ENCODE measurements at regions not wholly inside any gene's neighbourhood (a gene's known extent, or its start where the extent isn't known, plus 50 kb on each side); places are given as distances from the start of the nearest gene placed in this dataset.
A peak's percentile ranks its signal among the peaks of the same experiment; 100 is the strongest.

DNA sequence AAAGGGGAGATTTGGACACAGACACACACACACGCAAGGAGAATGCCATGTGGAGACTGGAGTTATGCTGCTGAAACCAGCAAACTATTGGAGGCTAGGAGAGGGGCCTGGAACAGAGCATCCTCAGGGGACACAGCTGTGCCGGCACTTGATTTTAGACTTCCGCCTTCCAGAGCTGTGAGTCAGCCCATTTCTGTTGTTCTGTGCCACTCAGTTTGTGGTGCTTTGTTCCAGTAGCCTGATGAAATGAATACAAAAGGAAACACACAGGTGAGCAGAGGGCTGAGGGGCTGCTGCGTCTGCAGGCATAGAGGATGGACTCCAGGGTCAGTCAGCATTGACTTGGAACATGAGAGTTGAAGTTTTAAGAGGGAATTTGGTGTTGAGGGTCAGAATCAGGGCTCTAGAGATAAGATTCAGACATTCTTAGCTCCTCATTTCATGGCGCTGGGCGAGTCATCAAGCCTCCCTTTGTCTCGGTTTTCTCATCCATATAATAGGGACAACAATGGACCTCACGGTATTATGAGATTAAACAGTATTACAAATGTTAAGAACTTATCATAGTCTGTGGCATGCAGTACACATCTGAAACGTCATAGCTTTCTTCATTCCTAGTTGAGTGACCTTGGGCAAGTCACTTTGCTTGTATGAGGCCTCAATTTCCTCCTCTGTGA lies 191.0 kb downstream of the MIAT start:
- DNase-seq, result no peak

DNA sequence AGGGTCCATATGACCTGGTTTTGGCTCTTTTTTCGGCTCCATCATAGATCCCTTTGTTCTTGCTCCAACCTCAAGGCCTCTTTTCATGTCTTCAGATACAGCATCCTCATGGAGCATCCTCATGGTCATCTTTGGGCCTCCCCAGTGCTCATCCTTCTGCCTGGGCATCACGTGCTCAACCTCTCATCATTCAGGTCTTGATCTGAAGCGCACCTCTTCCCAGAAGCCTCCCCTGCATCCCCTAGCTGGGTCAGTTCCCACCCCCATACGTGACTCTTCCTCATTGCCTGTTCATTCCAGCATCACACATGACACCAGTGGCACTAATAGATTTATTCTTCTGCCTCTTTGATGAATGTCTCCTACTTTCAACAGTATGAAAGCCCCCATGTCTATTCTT lies 192.2 kb downstream of the MIAT start:
- DNase-seq, result no peak

DNA sequence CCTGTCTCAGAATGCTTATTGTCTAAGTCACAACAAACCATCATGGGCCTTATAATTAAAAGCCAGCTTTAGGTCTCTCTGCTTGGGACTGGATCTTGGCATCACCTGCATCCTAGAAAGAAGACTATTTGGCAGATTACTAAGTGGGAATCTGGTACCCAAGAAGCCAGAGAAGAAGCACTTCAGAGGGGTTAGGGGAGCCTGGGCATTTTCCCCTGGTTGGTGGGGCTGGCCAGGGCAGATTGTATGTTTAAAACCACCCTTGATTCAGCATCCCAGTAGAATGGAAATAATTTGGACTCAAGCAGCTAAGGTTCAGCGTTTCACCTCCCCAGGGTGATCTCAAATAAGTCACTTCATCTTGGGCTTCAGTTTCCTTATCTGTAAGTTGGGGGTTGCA lies 193.7 kb downstream of the MIAT start:
- no peak for DNase-seq

DNA sequence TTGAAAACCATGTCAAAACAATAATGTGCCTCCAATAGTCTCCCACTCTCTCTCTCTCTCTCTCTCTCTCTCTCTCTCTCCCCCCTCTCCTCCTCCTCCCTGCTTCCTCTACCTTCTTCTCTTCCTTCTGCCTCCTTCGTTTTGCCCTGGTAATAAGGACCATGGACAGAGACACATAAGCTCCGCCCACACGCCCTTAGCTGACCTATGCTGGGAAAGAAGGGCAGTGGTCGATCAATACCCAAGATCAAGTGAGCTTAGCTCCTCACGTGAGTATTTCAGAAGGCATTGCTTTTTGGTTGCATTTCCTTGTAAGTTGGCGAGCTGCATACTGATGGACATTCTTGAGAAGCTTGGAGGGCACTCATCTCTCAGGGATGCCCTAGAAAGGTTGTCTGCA lies 194.8 kb downstream of the MIAT start:
- peak; percentile 63 for DNase-seq

DNA sequence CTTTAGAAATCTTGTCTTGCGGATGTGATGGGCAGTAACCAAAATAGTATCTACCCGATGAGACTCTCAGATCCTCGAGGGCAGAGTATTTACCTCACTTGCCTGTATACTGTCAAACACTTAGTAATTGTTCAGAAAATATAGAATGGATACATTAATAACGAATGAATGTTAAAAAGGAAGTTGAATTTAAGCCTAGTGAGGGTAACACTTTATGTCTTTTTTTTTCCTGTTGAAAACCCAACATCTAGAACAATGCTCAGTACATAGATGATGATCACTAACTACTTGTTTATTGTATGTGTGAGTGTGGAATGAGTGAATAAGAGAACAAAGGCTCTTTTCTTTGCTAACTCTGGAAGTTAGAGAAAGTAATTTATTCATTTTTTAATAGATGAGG lies 195.7 kb downstream of the MIAT start:
- no peak for DNase-seq

DNA sequence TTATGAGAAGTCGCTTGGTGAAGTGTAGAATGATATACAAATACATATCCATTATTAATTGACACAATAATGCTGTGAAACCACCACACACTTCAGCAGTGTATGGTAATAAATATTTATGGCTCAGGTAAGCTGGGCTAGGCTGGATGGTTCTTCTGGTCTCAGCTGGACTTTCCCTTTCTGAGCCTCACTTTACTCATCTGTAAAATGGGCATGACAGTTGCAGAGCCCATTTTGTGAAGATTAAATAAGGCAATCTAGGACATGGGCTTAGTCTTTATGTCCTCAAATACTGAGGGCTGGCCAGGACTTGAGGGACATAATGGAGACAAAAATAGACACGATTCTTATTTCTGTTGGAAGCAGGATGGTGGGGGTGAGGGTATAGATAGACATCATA lies 196.1 kb downstream of the MIAT start:
- no peak for DNase-seq

DNA sequence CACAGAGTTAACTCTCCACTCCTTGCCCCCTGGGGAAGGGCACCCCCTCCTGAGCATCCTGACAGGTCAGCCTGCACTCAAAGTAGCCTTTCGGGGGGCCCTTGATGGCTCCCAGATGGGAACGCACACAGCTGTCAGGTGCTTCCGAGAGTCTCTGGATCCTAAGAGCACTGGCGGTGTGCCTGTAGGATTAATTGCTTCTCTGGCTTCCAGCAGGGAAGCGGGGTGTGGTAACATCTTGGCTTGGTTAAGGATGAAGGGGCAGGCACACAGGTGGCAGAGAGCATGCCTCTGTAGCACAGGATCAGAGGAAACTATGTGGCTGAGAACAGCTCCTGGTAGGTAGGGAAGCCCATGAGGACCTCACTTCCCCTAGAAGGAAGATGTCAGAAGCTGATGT lies 199.8 kb downstream of the MIAT start:
- no peak for DNase-seq

DNA sequence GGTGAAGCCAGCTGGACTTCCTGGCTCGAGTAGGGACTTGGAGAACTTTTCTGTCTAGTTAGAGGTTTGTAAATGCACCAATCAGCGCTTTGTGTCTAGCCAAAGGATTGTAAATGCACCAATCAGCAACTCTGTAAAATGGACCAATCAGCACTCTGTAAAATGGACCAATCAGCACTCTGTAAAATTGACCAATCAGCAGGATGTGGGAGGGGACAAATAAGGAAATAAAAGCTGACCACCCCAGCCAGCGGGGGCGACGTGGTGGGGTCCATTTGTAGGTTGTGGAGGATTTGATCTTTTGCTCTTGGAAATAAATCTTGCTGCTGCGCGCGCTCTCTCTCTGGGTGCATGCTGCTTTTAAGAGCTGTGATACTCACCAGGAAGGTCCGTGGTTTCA lies 202.9 kb downstream of the MIAT start:
- DNase-seq, result peak; percentile 24

DNA sequence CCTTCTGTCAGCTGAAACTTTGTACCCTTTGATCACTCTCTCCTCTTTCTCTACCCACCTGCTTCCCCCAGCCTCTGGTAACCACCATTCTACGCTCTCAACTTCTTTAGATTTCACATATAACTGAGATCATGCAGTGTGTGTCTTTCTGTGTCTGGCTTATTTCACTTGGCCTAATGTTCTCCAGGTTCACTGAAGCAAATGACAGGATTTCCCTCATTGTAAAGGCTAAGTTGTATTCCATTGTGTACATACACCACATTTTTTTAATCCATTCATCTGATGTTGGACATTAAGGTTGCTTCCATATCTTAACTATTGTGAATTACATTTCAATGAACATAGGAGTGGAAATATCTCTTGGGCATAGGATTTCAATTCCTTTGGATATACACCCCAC lies 207.6 kb downstream of the MIAT start:
- DNase-seq, result no peak

DNA sequence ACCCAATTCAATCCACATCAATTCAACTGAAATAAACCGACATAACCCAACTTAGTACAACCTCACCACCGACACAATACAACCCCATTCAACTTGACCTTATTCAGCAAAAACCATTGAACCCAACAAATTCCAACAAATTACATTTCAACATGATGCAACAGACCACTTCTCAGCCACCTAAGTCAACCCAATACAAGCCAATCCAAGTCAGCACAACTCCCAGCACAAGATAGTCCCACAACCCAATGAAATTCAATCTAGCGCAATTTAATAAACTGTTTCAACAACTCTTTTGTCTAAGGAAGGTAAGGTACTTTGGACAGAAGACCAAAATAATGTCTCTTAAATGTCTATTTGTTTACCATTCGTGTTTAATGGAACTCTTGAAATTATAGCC lies 226.0 kb downstream of the MIAT start:
- no peak for DNase-seq

DNA sequence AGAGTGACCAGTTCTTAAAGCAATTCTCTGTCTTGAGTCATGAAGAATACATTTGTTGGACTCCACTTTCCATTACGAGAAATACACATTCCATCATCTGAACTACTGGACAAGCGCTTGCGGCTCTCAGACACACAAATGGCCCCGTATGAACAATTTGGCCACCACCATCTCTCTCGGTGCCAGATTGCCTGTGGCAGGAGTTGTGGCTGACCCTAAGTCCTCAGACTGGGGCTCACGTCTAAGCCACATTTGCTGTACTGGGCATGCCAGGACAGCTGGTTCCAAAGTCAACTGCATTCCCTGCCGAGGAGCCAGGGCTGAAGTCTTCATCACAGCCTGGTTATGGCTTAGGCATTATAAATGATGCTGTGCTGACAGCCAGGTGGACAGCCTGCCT lies 227.5 kb downstream of the MIAT start:
- no peak for DNase-seq

DNA sequence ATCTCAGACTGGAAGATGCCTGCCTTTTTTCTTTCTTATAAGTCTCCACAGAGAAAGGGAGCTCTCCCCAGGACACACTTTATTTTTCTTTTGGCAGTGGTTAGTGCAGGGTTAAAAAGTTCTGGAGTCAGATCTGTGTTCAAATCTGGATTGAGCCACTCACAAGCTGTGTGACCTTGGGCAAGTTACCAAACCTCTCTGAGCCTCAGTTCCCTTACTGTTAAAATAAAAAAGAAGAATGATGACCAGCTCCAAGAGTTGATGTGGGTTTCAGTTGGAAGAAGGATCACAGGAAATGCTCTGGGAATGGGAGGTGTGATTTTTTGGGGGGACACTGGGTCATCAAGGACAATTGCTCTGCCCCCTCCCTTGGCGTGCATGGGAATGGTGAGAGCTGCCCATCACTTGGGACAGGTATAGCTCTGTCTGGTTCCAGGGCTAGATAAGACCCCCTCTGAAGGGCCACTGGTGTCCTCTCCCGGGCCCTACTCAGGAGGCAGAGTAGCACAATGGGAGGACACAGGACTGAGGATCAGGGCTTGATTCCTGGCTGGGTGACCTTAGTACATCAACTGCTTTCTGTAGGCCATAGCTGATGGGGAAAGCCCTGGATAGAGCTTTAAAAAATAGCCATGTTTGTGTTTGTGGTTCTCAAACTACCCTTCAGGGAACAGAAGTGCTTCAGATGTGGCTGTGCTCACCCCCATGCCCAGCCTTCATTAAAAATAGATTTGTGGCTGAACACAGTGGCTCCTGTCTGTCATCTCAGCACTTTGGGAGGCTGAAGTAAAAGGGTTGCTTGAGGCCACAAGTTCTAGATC lies 228.3 kb downstream of the MIAT start:
- no peak for DNase-seq

DNA sequence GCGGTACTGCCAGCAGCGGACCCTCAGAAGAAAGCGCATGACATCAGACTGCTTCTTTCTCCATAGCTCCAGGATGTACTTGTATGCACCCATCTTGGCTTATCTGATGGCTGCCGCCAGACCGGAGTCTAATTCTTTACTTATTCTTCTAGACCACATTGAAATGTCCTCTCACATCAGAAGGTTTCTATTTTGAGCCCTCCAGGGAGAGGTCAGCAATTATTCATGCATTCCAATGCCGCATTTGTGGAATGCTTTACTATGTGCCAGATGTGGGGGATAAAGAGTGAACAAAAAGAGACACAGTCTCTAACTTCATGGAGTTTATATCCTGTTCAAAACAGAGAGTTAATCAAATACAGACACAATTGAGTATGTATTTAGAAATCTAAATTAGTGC lies 230.1 kb downstream of the MIAT start:
- no peak for DNase-seq

DNA sequence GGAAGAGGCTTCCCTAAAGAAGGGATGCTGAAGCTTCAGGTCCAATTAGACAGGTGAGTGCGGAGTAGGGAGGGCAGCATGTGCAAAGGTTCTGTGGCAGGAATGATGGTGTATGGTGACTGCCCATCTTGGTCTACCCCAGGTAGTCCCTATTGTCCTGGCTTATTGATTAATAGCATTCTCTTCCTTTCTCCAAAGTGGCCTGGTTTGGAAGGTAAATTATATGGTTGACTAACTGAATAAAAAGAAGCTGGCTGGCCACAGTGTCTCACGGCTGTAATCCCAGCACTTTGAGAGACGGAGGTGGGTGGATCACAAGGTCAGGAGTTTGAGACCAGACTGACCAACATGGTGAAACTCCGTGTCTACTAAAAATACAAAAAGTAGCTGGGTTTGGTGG lies 230.5 kb downstream of the MIAT start:
- no peak for DNase-seq

DNA sequence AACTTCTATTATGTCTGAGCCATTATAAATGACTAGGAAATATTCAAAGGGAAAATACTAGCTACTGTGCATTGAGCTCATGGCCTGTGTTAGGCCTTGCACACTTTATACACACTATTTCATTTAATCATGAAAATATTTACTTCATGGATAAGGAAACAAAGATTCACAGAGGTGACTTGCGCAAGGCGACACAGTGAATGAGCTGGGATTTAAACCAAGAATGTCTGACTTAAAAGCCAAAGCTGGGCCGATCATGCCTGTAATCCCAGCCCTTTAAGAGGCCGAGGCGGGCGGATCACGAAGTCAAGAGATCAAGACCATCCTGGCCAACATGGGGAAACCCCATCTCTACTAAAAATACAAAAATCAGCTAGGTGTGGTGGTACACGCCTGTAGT lies 231.5 kb downstream of the MIAT start:
- no peak for DNase-seq

DNA sequence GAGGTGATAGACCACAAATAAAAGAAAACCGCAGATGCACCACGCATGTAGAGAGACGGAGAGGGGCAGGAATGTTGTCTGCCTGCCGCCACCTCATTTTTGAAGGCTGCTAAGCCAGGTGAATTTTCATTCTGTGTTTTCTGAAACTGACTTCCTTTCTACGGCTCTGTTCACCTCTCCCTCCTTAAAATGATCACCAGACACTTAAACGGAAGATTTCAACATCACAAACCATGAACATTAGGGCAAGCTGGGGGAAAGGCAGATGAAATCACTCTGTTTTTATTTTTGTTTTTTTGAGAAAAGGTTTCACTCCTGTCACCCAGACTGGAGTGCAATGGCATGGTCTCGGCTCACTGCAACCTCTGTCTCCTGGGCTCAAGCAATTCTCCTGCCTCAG lies 232.4 kb downstream of the MIAT start:
- no peak for DNase-seq

DNA sequence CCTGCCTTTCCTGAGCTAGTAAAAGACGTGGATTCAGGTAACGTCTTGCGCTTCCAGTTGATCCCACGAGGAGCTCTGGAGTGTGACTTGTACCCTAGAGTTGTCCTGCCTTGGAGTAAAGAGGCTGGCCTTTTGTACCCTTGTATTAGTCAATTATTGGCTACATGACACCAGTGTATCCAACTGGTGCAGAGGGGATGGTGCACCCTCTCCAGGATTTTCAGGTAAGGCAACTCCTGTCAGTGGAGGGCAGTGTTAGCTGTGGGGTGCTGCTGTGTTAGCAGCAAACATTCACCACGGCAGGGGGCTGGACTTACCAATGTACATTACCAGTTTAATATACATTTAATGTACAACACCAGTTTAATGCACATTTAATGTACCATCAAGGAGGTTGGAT lies 233.5 kb downstream of the MIAT start:
- no peak for DNase-seq

DNA sequence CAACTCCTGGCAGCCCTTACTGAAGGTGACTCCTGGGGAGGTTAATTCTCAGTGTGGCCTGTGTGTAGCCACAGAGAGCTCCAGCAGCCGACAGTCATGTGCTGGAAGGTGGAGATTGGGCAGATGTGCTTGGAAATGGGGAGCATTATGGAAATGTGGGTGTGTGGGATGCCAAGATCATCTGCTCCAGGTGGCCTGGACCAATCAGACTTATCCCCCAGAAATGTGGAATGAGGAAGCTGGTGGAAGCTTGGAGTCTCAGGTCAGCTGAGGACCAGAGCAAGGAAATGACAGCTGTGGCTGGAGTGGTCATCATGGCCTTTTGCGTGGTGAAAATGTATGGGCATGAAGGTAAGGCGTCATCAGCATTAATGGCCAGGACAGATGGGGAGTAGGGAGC lies 234.0 kb downstream of the MIAT start:
- no peak for DNase-seq

DNA sequence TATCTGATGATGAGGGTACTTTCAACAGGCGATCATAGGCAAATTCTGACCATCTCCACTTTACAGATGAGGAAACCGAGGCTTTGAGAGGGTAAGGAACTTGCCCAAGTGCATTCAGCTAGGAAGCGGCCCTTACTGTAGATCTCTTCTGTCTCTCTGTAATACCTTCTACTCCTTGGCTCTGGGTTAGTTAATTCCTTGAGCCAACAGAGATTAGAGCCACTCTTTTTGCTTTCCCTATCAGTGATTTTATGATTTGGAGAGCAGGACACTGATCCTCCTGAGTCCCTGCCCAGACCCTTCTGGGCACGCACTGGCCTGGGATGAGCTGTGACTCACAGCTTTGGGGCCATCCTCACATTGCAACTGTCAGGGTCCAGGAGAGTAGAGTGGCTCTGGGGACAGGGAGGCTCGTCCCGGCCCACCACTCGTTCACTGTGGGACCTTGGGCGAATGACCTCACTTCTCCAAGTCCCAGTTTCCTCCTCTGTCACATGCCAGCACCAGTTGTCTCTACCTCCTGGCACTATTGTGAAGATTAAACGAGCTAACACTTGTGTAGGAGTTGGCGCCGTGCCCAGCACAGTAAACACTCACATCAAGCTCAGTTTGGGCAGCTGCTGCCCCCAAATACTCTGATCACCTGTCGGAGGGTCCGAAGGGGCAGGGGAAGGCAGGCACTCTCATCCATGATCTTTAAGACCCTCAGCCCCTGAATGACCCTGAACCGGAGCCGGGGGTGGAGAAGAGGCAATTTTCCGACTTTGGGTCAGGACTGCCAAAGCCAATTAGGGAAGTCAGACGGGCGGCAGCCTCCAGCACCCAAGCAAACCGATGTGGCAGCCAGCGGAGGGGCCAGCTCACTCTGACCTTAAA lies 235.0 kb downstream of the MIAT start:
- DNase-seq, result no peak

DNA sequence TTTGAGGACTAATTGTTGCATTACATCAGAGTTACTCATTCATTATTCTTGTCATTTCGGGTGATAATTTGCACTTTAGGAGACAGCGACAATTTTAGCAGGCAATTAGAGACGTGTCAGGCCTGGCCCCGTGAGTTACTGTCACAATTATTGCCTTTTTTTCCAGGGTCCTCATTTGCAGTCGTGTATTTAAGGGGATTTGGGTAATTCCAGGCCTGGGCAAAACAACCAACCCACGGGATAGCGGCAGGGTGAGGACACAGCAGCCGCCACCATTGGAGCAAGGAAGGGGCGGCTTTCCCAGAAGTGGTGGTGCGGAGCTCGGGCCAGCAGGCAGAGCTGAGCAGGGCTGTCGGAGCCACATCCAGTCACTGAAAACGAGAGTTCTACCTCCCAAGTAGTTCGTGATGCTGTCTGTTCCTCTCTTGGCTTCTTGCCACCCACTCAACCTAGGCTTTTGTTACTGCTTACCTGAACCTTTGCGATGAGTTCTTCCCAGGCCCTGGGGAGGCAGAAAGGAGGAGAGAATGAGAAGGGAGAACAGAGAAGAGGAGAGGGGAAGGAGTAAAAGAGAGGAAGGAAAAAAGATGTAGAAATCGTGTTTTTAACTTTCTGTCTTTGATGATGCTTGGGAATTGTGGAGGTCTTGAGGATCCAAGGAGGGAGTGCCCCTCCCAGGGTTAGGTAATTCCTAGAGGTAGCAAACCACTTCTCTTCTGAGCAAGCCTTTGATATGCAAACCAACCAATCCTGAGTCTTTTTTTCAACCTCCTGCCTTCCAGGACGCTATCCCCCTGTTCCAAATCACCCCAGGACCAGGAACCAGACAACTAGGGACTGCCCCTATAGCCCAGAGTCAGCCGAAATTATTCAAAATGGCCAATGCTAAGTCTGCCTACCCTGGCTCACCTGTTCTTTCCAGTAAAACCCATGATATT lies 236.1 kb downstream of the MIAT start:
- no peak for DNase-seq

DNA sequence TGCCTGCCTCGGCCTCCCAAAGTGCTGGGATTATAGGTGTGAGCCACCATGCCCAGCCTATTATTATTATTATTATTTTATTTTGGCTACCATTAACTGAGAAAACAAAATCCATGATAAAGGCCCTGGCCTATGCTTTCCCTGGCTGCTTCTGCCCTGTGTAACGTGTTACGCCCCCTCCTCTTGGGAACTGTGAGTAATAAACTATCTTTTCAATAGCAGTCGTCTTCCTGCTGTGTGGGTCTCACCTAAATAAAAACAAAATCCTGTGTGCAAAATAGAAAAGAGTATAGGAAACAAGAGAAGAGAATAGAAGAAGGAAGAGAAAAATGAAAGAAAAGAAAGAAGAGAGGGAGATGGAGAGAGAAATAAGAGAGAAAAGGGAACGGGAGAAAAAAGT lies 237.0 kb downstream of the MIAT start:
- no peak for DNase-seq

DNA sequence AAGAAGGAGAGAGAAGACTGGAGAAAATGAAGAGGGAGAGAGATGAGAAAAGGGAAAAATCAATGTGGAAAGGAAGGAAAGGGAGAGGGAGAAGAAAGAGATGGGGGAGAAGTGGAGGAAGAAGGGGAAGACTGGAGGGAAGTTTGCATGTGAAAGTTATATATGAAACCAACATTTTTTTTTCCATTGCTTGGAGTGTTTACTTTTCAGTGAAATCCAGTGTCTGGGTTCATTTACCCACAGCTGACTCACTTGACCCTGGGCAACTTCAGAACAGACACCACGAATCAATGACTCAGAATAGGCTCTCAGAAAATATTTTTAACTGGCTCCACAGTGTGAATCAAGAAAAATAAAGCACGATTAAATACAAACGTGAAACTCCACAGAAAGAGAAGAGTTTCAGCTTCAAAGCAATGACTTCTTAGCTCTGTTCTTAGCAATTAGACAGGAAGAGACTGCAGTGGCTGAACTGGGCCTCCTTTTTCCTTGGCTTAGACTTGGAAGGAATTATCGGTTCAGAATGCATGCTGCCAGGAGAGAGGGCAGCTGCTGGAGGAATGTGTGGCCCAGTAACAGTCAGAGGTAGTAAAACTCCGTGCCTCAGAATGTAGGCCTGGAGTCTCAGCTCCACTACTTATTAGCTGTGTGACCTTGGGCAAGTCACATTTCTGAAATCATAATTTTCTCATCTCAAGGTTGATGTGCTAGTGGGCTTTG lies 237.5 kb downstream of the MIAT start:
- DNase-seq, result no peak
